ENCODE measurements at regions not wholly inside any gene's neighbourhood (a gene's known extent, or its start where the extent isn't known, plus 50 kb on each side); places are given as distances from the start of the nearest gene placed in this dataset.

- no peak overlapping the region for H3K27ac ChIP-seq
- WGBS, 2 donors = 82 to 86% methylated on average over 3 of the region's 3 CpGs
- intact Hi-C loops (cut with DNase I; ENCODE audit: low total_unique reads) = no loop called here
- DNase-seq = no peak
- no peaks in the 10 kb centered on the region for H3K27me3 ChIP-seq
- H3K4me3 ChIP-seq = no peak overlapping the region
- TF ChIP-seq CTCF (IDR thresholded peaks at IDR 0.05) (no peak), POLR2A (IDR thresholded peaks at IDR 0.05) (no peak)
- H3K36me3 ChIP-seq (ENCODE audit: low read depth, missing control alignments) = no peaks in the 10 kb centered on the region
- no peaks in the 10 kb centered on the region for H3K9me3 ChIP-seq
- no peaks in the 10 kb centered on the region for H3K4me1 ChIP-seq
These were observed 82.5 kb upstream of the RGMA start for GRCh38 chr15:93171476-93171875.

- H3K4me1 ChIP-seq = no peaks in the 10 kb centered on the region
- no peaks in the 10 kb centered on the region for H3K36me3 ChIP-seq (ENCODE audit: low read depth, missing control alignments)
- 71 to 77% methylated on average over 6 of the region's 6 CpGs for WGBS, 2 donors
- TF ChIP-seq POLR2A (IDR thresholded peaks at IDR 0.05) (no peak), CTCF (IDR thresholded peaks at IDR 0.05) (no peak)
- DNase-seq = no peak
- H3K9me3 ChIP-seq = no peaks in the 10 kb centered on the region
- no peak overlapping the region for H3K4me3 ChIP-seq
- no peak overlapping the region for H3K27ac ChIP-seq
- intact Hi-C loops (cut with DNase I; ENCODE audit: low total_unique reads) = no loop called here
- no peaks in the 10 kb centered on the region for H3K27me3 ChIP-seq
These were observed 81.3 kb upstream of the RGMA start for GRCh38 chr15:93170329-93170728.

- DNase-seq = no peak
- no peaks in the 10 kb centered on the region for H3K36me3 ChIP-seq (ENCODE audit: low read depth, missing control alignments)
- 71 to 73% methylated on average over 2 of the region's 2 CpGs for WGBS, 2 donors
- no peak overlapping the region for H3K27ac ChIP-seq
- no peaks in the 10 kb centered on the region for H3K27me3 ChIP-seq
- intact Hi-C loops (cut with DNase I; ENCODE audit: low total_unique reads) = no loop called here
- no peaks in the 10 kb centered on the region for H3K9me3 ChIP-seq
- no peaks in the 10 kb centered on the region for H3K4me1 ChIP-seq
- no peak overlapping the region for H3K4me3 ChIP-seq
- TF ChIP-seq POLR2A (IDR thresholded peaks at IDR 0.05) = no peak
- TF ChIP-seq CTCF (IDR thresholded peaks at IDR 0.05) = no peak
These were observed 79.9 kb upstream of the RGMA start for GRCh38 chr15:93168910-93169309.

GRCh38 chr15:93167291-93167690, 78.3 kb upstream of the RGMA start:
- DNase-seq = no peak
- 75 to 76% methylated on average over 4 of the region's 4 CpGs for WGBS, 2 donors
- Histone ChIP-seq H3K27me3 (no peaks in the 10 kb centered on the region), H3K9me3 (no peaks in the 10 kb centered on the region), H3K4me1 (no peaks in the 10 kb centered on the region), H3K36me3 (ENCODE audit: low read depth, missing control alignments) (no peaks in the 10 kb centered on the region), H3K4me3 (no peak overlapping the region), H3K27ac (no peak overlapping the region)
- intact Hi-C loops (cut with DNase I; ENCODE audit: low total_unique reads) = no loop called here
- no peak for TF ChIP-seq CTCF (IDR thresholded peaks at IDR 0.05)
- TF ChIP-seq POLR2A (IDR thresholded peaks at IDR 0.05) = no peak

GRCh38 chr15:93166675-93167074, 77.7 kb upstream of the RGMA start:
- 87 to 90% methylated on average over 7 to 8 of the region's 8 CpGs for WGBS, 2 donors
- Histone ChIP-seq H3K9me3 (no peaks in the 10 kb centered on the region), H3K27me3 (no peaks in the 10 kb centered on the region), H3K36me3 (ENCODE audit: low read depth, missing control alignments) (no peaks in the 10 kb centered on the region), H3K4me1 (no peaks in the 10 kb centered on the region), H3K27ac (no peak overlapping the region), H3K4me3 (no peak overlapping the region)
- no peak for DNase-seq
- TF ChIP-seq CTCF (IDR thresholded peaks at IDR 0.05) = no peak
- intact Hi-C loops (cut with DNase I; ENCODE audit: low total_unique reads) = no loop called here

Measured in testis (tissue), 2 donors.